ENCODE measurements at regions not wholly inside any gene's neighbourhood (a gene's known extent, or its start where the extent isn't known, plus 50 kb on each side); places are given as distances from the start of the nearest gene placed in this dataset.

GRCh38 chr6:9647599-9647998 lies 767.3 kb downstream of the TFAP2A start:
- DNase-seq: no peak

- DNase-seq: no peak
Measured at GRCh38 chr6:9647071-9647445, 767.8 kb downstream of the TFAP2A start.

GRCh38 chr6:9646342-9647070 lies 768.4 kb downstream of the TFAP2A start:
- DNase-seq: no peak

- no peak for DNase-seq
Measured at GRCh38 chr6:9638861-9639260, 776.0 kb downstream of the TFAP2A start.

GRCh38 chr6:9634776-9635175 lies 780.1 kb downstream of the TFAP2A start:
- DNase-seq: no peak

GRCh38 chr6:9632026-9632425 lies 782.8 kb downstream of the TFAP2A start:
- no peak for DNase-seq

GRCh38 chr6:9628819-9629218 lies 786.1 kb downstream of the TFAP2A start:
- DNase-seq: no peak

- DNase-seq: no peak
Measured at GRCh38 chr6:9627916-9628315, 787.0 kb downstream of the TFAP2A start.

GRCh38 chr6:9623985-9624384 lies 790.9 kb downstream of the TFAP2A start:
- DNase-seq: peak; percentile 1

- no peak for DNase-seq
Measured at GRCh38 chr6:9623228-9623832, 791.5 kb downstream of the TFAP2A start.

- no peak for DNase-seq
Measured at GRCh38 chr6:9621276-9621675, 793.6 kb downstream of the TFAP2A start.

- DNase-seq: no peak
Measured at GRCh38 chr6:9620687-9621086, 794.2 kb downstream of the TFAP2A start.

- no peak for DNase-seq
Measured at GRCh38 chr6:9620263-9620662, 794.6 kb downstream of the TFAP2A start.

- DNase-seq: no peak
Measured at GRCh38 chr6:9614778-9615177, 800.1 kb downstream of the TFAP2A start.

GRCh38 chr6:9612489-9612888 lies 802.4 kb downstream of the TFAP2A start:
- no peak for DNase-seq

- no peak for DNase-seq
Measured at GRCh38 chr6:9610620-9611415, 804.1 kb downstream of the TFAP2A start.

GRCh38 chr6:9606435-9607134 lies 808.3 kb downstream of the TFAP2A start:
- DNase-seq: no peak

GRCh38 chr6:9594746-9595145 lies 820.1 kb downstream of the TFAP2A start:
- DNase-seq: no peak

- no peak for DNase-seq
Measured at GRCh38 chr6:9593554-9593953, 821.3 kb downstream of the TFAP2A start.

- DNase-seq: no peak
Measured at GRCh38 chr6:9583753-9584352, 831.0 kb downstream of the TFAP2A start.

GRCh38 chr6:9581155-9581554 lies 833.7 kb downstream of the TFAP2A start:
- no peak for DNase-seq

- no peak for DNase-seq
Measured at GRCh38 chr6:9576521-9576920, 838.4 kb downstream of the TFAP2A start.

- DNase-seq: no peak
Measured at GRCh38 chr6:9566096-9566495, 848.8 kb downstream of the TFAP2A start.
